NCI-H526 (cell line): ENCODE measurements at regions not wholly inside any gene's neighbourhood (a gene's known extent, or its start where the extent isn't known, plus 50 kb on each side); places are given as distances from the start of the nearest gene placed in this dataset.
A peak's percentile ranks its signal among the peaks of the same experiment; 100 is the strongest.

Experiments
- DNase-seq, 2 experiments: peaks; one replicate each; lab custom pipeline; 2025; lab: John Stamatoyannopoulos, UW

DNA sequence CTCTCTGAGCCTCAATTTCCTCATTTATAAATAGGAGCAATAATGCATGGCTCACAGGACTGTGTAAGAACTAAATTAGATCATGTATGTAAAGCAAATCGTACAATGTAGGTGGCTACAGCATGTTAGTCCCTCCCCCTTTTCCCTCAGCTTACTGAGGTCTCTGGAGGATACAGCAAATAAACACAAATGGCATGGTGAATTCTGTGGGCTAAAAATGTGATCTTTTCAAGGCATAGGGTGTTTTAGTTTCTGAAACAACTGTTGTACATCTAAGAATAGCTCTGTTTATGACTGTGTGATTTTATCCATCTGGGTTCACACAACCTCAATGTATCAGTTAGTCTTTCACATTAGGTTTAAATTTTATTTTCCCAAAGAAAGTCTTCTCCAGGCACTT, 121.2 kb upstream of the PLEKHG7 start:
- DNase-seq = no peak

DNA sequence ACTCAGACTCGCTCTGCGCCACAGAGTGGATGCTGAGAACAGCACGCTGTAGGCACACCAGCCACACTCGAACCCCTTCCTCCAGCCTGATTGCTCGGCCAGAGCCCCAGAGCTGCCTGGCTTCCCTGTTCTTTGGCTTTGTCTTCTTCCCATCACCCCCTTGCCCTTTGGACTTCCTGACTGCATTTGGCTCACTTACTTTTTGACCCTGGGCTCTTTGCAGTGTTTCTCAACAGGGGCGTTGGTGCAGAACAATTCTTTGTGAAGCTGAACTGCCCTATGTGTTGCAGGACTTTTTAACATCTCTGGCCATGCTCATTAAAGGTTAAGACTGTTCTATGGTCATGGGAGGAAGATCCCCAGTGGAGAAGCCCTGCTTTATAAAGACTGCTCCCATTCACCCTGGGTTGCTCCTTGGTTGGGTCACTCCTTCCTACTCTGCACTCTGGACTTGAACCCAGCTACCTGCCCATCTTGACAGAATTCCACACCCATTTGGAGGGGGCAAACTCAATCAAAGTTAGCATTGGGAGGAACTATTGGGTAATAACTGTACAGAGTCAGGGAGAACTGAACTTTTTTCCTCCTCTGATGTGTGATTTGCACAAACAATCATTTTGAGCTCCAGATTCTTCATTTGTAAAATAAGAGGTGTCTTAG, 127.7 kb upstream of the PLEKHG7 start:
- no peak for DNase-seq

GRCh38 chr12:92574051-92574783, 128.6 kb upstream of the PLEKHG7 start:
- peak in 1 of 2 experiments; percentile 53 for DNase-seq

DNA sequence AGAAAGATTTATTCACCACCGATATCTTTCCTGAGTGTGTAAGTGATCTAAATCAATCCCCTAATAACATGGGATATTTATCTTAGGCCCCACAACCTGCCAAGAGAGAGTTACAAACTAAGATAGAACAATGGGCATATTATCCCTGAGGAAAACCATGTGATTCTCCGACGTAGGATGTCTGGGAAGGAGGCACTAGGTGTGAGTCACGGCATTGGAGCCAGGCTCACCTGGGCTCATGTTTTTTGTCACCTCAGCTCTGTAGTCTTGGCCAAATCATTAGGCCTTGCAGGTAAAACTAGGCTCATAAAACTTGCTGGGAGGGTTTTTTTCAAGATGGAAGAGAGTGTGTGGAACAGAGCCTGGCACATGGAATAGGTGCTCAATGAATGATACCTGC, 129.7 kb upstream of the PLEKHG7 start:
- DNase-seq = no peak

DNA sequence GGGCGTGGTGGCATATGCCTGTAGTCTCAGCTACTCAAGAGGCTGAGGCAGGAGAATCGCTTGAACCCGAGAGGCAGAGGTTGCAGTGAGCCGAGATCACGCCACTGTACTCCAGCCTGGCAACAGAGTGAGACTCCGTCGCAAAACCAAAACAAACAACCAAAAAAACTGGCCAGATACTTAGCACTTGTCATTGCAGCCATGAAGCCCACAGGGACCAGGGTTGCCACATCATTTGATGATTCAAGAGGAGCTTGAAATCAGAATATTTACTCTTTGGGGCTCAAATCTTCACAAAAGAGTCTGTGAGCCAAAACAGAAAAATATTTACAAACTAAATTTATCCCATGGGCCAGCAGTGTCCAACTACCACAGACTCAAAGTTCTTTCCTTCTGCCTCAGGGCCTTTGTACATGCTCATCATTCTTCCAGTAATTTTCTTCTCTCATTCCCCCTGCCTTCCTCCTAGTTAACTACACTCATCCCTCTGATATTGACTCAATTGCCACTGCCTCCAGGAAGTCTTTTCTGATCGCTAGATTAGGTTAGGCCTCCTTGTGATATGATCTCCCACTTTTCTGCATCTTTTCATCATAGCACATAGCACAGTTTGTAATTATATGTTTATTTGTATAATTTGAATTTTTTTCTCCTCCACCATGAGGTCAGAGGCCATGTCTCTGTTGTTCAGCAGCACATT, 130.8 kb upstream of the PLEKHG7 start:
- DNase-seq = no peak

DNA sequence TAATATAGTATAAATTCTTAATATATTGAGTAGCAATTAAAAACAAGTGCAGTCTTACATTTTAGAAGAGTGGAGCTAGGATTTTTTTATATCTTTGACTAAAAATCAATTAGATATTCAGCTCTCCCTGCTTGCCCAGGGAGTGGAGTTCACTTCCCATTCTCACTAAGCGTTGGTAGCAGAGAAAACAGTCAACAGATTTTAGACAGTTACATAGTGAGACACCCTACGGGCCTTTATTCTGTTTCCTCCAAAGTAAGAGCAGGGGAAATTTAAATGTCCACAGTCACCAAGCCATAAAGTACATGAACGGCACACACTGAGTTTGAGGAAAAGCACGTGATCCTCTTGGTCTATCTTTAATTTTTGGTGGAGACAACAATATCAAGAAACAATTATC, 131.6 kb upstream of the PLEKHG7 start:
- DNase-seq = no peak

DNA sequence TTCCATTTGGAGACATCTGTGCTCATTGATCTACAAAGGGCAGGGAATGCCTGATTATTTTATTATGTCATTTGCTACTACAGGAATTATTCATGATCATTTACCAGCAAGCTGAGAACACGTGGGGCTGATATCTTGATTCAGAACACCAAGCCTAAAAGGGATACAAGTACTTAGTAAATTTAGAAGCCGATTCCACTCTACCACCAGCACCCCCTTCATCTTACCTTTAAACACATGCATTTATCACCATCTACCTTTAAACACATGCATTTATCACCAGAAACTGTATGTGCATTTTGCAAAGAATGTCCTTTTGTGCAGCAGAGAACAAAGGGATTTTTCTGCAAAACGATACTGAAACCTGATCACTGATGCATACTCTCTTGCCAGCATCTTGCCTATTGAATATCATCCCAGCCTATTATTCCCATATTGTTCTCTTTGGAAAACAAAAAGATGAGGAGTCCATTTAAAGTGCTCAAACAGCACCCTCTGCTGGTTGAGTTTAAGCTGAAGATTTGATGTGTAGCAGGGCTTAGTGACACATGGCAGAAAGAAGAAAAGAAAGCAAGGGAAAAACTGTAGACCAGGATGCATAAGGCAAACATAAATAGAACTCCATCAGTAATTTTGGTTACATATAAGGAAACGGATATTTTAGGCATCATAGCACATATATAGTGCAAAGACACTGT, 132.6 kb upstream of the PLEKHG7 start:
- DNase-seq = peak; percentile 90 to 92

- no peak for DNase-seq
Observed at GRCh38 chr12:92568691-92569090, 134.1 kb upstream of the PLEKHG7 start.

GRCh38 chr12:92566448-92567019, 136.3 kb upstream of the PLEKHG7 start:
- DNase-seq = no peak

DNA sequence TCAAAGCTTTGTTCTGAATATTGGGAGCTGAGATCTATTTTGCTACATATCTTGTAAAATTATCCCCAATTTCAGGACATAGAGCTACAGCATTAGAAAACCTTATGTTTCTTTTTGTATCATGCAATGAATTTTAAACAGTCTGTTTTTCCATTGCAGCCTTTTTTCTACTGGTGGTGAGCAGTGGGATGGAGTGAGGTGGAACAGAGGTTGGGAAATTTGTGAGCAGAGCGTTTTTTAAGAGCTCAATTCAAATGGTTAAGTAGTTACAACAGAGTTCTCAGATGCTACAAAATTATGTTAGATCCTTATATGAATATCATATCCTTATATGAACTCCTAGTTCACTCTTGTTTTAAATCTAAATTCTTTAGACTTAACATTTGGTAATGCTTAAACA, 139.0 kb upstream of the PLEKHG7 start:
- no peak for DNase-seq

- DNase-seq = no peak
Observed at GRCh38 chr12:92562063-92562734, 140.6 kb upstream of the PLEKHG7 start.

- no peak for DNase-seq
Observed at GRCh38 chr12:92561543-92561899, 141.3 kb upstream of the PLEKHG7 start.

GRCh38 chr12:92560713-92561542, 141.9 kb upstream of the PLEKHG7 start:
- no peak for DNase-seq

DNA sequence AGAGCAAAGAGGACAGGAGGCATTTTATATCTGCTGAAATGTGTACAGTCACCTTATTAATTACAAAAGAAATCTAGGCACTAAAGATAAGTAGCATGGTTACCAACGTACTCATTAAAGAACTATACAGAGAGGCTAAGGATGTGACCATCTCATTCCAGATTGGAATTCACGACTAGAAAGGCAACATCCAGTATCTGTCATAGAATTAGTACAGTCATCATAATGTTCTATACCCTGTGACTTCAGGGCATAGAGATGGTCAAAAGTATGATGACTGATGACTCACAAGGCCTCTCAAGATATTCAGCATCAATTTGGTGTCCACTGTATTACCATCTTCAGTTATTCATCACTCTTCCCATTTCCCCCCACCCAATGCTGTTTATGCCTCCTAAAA, 144.0 kb upstream of the PLEKHG7 start:
- no peak for DNase-seq

DNA sequence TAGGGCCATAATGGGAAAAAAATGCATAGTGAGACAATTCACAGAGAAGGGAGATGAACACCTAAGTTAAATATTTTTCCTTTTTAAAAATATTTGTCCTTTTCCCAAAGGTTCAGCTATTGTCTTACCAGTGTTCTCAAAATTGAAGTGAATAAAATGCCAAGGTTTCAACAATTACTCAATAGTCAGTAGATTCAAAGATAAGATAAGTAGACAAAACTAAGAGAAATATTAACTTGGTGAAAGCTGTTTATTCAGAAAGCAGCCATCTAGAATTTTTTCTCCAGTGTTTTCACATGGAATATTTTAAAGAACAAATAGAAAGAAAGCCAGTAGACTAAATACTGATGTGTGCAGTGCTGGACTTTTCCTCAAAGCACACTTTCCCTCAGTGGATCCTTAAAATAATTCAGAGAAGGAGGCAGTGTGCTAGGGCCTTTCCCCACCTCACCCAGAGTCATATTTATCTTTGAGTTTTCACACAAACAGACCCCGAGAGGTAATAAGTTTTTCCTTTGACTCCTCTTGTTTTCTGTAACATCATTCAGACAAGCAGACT, 144.5 kb upstream of the PLEKHG7 start:
- DNase-seq = no peak

- DNase-seq = no peak
Observed at GRCh38 chr12:92557422-92557724, 145.4 kb upstream of the PLEKHG7 start.

DNA sequence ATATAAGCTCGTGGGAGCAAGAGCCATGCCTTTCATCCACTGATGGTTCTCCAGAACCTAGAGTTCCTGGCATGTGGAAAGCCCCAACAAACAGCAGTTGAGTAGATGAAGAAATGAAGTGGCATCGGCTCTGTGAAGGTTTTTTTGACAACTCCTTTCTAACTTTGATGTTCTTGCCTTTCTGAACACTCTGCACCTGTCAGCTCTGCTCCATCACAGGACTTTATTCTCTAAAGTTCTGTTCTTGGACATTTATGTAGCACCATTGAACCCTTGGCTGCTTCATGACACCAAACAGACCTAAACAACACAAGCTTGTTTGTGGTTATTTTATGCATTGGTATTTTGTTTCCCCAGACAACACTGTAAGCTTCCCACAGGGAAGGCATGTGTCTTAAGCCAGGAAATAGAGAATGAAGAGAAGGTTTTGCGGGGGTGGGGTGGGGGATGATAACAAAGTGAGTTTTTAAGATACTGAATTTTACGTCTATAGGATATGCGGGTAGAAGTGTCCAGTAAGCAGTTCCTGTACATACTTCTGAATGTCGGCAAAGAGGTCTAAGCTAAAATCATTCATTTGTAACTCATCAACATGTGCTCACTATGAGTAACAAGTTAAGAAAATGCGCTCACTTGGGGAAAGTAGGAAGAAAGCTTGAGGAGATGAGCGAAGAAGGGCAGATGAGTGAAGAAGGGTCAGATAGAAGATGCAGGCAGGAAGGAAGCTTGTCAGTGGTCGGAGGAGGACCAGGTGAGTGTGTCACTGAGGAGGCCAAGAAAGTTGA, 146.0 kb upstream of the PLEKHG7 start:
- no peak for DNase-seq

DNA sequence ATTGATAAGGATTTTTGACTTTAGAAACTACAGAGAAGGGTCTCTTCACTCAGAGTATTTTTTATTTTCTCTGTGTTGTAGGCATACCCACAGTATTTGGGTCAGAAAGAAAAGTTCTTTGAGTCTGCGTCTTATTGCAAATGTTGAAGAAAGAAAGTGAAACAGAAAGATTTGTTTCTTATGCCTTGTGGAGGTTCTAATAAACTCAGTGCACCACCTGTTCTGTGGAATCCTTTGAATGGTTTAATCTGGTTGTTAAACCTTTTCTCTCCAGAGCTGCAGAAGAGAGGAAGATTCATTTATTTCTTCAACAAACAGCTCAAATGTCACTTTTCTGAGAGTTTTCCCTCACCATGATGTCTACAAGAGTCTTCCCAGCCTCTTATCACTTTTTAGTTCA, 146.6 kb upstream of the PLEKHG7 start:
- no peak for DNase-seq

GRCh38 chr12:92554158-92555073, 148.4 kb upstream of the PLEKHG7 start:
- no peak for DNase-seq
